SH-SY5Y (cell line): ENCODE measurements at regions not wholly inside any gene's neighbourhood (a gene's known extent, or its start where the extent isn't known, plus 50 kb on each side); places are given as distances from the start of the nearest gene placed in this dataset.

Experiments
- GATA2 ChIP-seq: IDR thresholded peaks from 2 replicates; pipeline ENCODE4 v1.6.1; 2011; ENCODE audit warnings: mild to moderate bottlenecking, low read depth, low read length
- GATA3 ChIP-seq: IDR thresholded peaks from 2 replicates; pipeline ENCODE4 v1.6.1; 2011; ENCODE audit warnings: low read depth, mild to moderate bottlenecking, low read length, moderate library complexity

DNA sequence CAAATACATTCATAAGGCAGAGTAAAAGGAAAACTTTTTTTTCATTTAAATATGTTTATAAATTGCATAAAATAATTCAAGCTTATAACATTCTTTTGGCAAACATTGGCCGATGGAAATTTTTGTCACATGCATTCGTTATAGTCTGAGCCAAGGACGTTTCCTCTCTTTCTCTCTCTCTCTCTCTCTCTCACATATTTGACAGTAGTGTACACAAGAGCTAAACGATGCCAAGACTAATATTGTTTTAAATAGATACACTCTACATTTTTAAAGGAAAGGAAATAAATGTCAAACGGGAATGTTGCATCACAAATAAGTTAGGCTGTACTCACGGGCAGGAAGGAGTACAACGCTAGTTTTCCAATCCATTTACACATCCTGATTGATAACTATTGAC is 251.1 kb upstream of the SMIM21 start:
- TF ChIP-seq GATA3 (no peak), GATA2 (no peak)
